Tibial nerve (tissue), 4 donors: ENCODE measurements at regions not wholly inside any gene's neighbourhood (a gene's known extent, or its start where the extent isn't known, plus 50 kb on each side); places are given as distances from the start of the nearest gene placed in this dataset.

ENCODE experiments used
- EP300 ChIP-seq, 2 donors: sonication (generic); formaldehyde crosslinking; IDR thresholded peaks; one replicate each; pipeline ENCODE4 v1.6.1; 2017; ENCODE audit warnings: antibody characterized with exemption in 2 of 2, mild to moderate bottlenecking in 1 of 2
- POLR2A ChIP-seq, 2 donors: fragments of 450-650 bp; IDR thresholded peaks; one replicate each; pipeline ENCODE4 v1.6.1; 2017; ENCODE audit warnings: antibody characterized with exemption in 2 of 2, mild to moderate bottlenecking in 2 of 2, moderate library complexity in 2 of 2
- TF ChIP-seq, protein P1 (sequence below), 5 experiments: fragments of 200-600 bp in 3 of 5; fragments of 450-650 bp in 2 of 5; sonication (generic) in 3 of 5; IDR thresholded peaks; one replicate each; pipeline ENCODE4 v1.5.1; 2016 to 2019; ENCODE audit warnings: antibody characterized with exemption in 5 of 5, mild to moderate bottlenecking in 3 of 5, moderate library complexity in 2 of 5

DNA sequence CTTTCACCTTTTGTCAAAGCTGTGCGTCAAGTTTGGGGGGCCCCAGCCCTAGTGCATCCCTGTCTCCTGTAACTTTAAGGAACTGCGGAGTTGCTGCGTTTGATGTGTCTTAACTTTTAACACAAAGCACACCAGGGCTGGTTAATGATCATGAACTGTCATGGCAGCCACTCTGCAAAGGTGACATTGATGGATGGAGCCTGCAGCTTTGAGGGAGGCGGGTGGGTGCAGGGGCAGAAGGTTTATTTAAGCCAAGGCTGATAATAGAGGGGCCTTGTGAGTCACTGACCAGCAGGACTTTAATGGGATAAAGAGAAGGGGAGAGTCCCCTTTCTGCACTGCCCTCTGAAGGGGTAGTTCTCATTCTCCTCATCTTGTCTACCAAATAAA is 190.2 kb upstream of the GATA6 start:
- TF ChIP-seq, protein P1, sequence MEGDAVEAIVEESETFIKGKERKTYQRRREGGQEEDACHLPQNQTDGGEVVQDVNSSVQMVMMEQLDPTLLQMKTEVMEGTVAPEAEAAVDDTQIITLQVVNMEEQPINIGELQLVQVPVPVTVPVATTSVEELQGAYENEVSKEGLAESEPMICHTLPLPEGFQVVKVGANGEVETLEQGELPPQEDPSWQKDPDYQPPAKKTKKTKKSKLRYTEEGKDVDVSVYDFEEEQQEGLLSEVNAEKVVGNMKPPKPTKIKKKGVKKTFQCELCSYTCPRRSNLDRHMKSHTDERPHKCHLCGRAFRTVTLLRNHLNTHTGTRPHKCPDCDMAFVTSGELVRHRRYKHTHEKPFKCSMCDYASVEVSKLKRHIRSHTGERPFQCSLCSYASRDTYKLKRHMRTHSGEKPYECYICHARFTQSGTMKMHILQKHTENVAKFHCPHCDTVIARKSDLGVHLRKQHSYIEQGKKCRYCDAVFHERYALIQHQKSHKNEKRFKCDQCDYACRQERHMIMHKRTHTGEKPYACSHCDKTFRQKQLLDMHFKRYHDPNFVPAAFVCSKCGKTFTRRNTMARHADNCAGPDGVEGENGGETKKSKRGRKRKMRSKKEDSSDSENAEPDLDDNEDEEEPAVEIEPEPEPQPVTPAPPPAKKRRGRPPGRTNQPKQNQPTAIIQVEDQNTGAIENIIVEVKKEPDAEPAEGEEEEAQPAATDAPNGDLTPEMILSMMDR (IDR thresholded peaks at IDR 0.05), result no peak
- TF ChIP-seq POLR2A (IDR thresholded peaks at IDR 0.05) (no peak), EP300 (IDR thresholded peaks at IDR 0.05) (no peak)
